Inflammatory macrophage (primary cell): ENCODE measurements at regions not wholly inside any gene's neighbourhood (a gene's known extent, or its start where the extent isn't known, plus 50 kb on each side); places are given as distances from the start of the nearest gene placed in this dataset.

Experiments used
- DNase-seq, 2 donors: peaks; one replicate each; pipeline ENCODE4 v3.0.0-alpha.2; 2020 to 2022

GRCh38 chr15:94004697-94005096, 226.7 kb upstream of the MCTP2 start:
- DNase-seq, result no peak

DNA sequence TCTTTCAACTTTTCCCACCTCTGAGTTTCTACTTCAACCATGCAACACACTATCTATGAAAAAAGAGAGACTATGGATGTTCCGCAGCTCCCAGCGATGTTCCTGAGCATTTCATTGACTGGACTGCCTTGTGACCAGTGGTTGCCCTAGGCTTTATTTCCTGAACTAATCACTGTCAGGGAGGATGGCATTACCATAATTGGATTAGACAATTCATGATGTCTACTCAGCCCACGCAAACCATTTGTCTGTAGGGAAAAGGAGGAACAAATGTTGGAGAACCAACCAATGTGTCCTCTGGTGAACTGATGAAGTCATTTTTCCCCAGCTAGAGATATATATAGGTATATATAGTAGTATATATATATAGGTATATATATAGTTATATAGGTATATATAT, 229.3 kb upstream of the MCTP2 start:
- DNase-seq, result peak; percentile 40 to 55

GRCh38 chr15:94001255-94001801, 230.0 kb upstream of the MCTP2 start:
- no peak for DNase-seq

DNA sequence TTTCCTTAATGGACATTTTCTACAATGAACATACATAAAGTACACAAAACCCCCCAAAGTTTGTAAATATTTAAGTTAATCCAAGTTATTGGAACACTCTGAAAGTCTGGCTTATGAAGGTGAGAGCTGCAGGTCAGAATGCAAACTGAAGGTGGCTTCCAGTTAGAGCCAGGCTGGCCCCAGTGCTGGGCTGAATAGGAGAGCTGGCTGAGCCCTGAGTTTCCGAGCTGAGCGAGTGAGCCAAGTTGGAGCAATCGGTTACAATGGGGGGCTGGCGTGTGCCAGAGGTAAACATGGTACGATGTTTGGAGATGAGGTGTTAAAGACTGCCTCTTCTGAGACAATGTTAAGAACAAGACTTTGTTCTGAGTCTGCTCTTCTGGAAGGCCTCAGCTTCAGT, 230.8 kb upstream of the MCTP2 start:
- DNase-seq, result no peak

DNA sequence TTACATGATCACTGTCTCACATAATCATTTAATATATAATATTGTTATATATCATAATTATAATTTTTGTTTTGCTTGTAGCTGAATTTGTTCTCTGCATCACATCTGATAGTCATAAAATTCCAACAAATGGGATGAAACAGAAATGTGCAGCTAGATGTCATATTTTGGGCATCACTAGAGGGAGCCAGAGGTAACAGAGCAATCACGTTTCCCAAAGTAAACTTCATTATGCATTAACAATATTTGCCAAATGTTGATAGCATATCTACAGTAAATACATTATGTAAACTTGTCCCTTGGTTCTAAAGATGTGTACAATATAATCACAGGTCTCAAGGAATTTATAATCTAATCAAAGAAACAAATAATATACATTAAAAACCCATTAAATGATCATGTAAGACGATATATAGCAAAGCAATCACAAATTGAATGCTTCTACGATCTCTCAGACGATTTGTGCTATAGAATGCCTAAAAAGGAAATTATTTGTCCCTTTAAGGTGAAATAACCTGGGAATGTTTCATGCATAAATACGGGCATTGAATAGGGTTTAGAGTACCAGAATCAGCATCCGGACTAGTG, 234.2 kb upstream of the MCTP2 start:
- peak; percentile 14 to 22 for DNase-seq

- no peak for DNase-seq
Observed at GRCh38 chr15:93989440-93989998, 241.8 kb upstream of the MCTP2 start.

GRCh38 chr15:93987068-93987467, 244.3 kb upstream of the MCTP2 start:
- DNase-seq, result no peak

- no peak for DNase-seq
Observed at GRCh38 chr15:93986400-93986984, 244.9 kb upstream of the MCTP2 start.

GRCh38 chr15:93985925-93986324, 245.4 kb upstream of the MCTP2 start:
- no peak for DNase-seq

DNA sequence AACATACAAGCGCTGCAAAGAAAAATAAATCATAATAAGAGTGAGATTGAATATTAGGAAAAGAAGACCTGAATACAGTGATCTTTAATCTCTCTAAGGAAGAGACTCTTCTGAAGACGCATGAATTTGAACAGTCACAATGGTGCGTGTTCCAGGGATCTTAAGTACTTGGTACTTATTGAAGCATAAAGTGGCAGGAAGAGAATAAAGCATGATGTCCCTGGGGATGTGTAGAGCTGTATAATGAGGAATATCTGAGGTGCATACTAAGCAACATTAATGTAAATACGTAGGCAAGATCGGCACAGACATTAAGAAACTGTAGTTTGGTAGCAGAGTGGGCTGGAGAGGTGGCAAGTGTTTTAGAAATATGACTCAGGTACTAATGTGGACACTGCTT, 246.2 kb upstream of the MCTP2 start:
- no peak for DNase-seq

DNA sequence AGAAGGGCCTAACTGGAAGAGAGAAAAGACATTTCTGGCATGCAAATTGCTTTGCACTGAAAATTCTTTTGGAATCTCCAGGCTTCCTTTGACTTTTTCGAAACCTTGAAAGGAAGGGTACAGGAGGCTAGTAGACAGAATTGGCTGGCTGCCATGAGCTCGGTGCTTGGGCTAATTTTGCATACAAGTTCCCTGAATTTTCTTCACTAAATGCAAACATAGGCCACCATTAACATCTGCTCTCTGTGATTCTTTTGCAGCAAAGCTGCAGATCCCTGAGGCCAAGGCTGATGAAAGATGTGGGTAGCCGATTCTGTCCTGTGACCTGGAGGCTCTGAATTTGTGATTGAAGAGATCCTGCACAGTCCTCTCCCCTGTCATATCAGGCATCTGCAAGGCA, 247.8 kb upstream of the MCTP2 start:
- no peak for DNase-seq

DNA sequence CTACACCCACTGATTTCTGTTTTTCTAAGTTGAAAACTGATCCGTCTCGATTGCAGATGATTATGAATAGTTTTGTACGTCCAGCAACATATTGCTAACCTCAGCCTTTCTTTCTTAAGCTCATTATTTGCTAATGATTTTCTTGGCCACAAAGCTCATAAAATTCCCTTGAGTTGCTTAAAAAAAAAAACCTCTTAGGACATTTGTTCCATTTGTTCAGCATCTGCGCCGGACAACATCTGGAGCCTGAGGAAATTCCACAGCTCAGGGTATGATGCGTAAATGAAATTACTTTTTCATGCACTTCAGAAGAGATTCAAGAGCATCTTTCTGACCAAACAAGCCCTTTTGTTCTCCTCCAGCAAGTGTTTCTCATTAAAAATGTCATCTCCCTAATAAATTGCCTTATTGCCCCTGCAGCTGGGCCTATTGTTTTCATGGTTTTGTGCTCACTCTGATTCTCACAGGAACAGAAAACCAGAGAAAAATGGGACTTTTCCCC, 249.1 kb upstream of the MCTP2 start:
- no peak for DNase-seq

- DNase-seq, result no peak
Observed at GRCh38 chr15:93981706-93982105, 249.7 kb upstream of the MCTP2 start.

DNA sequence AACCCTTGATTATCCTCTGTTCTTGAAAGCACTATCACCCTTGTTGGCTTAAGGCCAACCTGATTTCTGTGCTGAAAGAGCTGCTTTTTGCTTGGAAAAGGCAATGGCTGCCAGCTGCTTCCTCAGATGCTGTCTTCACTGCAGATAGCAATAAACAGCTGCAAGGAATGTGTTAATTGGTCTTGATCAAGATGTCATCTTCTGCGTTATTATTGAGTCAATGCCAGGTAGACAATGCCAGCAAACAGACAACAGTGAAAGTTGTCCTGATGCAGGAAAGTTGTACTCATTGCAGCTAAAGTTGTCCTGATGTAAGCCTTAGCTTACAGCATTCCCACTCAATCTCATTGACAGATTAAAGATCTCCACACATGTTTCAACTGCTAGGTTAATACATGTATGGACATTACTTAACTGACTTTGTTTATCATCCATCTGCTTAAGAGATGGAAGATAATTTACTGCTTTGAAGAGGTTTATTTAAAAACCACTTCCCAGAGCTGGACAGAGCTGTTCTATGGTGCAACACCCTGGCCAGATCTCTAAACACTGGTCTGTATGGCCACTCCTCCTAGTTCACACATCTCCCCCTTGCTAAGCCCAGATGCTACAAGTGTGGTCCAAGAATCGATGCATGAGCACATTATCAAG, 251.0 kb upstream of the MCTP2 start:
- no peak for DNase-seq

DNA sequence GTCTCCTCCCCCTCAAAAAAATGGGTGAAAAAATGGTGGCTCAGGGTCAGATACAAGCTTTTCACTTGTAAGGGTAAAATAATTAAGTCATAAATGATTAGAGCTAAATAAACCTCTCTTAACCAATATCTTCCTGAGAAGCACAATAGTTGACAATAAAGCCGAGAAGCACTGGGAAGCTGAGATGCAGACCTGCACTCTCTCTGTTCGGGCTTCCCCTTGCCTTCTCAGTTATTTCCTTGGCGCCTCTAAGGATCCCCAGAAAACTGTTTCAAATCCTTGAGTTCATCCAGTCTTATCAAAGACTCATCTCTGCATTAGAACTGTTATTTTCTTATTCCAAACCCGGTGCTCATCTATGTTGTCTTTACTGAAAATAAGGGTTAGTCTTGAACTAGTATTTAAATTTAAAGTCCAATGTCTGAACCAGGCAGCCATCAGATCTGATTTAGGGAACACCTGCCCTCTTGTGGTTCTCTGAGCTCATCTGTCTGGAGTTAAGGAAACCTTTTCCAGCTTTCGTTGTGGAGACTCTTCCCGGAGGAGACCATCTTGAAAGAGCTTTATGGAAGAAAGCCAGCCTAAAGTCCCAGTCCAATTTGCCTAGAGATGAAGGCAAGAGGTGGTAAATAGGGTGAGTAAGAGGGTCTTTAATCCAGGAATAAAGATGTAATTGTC, 256.4 kb upstream of the MCTP2 start:
- DNase-seq, result peak in 1 of 2 donors; percentile 21

- no peak for DNase-seq
Observed at GRCh38 chr15:93973287-93973686, 258.1 kb upstream of the MCTP2 start.

DNA sequence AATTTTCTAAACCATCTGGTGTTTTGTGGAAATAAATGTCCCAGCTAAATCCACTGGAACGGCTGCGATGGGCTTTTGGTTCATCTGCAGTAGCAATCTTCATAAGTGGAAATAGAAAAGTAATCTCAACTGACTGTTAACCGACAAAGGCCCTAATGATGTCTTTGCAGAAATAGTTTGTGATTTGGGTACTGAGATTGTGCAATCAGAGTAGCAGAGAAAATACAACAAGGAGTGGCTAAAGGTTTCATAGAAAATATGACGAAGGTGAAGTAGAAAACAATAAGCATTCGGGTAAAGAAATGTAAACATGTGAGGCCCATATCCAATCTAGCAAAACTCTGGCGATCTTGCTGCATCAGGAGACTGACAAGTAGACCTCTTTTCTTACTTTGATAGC, 262.6 kb upstream of the MCTP2 start:
- DNase-seq, result no peak

DNA sequence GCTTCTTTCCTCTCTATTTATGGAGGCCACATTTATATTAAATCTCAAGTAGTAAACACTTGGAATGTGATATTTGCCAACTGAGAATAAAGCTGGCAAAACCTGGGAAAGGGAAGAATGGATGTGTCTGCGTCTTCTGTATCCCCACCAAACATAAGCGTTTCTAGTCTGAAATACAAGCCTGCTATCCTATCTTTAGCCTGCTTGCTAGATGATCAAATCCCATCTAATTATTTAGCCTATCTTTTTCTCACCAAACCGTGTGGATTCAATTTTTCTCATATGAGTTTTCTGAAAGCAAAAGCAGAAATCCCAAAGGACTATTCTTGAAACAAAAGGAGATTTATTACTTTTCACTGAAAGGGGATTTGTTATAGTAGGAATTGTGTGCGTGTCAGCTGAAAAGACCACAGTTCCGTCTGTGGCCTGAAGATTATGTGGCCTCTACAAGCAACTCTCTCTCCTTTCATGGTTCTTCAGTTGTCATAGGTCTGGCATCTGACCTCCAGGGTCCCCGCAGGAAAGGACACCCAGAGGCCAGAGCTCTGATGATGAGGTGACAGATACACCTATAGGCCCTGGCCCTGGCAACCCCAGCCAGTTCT, 266.0 kb upstream of the MCTP2 start:
- no peak for DNase-seq

DNA sequence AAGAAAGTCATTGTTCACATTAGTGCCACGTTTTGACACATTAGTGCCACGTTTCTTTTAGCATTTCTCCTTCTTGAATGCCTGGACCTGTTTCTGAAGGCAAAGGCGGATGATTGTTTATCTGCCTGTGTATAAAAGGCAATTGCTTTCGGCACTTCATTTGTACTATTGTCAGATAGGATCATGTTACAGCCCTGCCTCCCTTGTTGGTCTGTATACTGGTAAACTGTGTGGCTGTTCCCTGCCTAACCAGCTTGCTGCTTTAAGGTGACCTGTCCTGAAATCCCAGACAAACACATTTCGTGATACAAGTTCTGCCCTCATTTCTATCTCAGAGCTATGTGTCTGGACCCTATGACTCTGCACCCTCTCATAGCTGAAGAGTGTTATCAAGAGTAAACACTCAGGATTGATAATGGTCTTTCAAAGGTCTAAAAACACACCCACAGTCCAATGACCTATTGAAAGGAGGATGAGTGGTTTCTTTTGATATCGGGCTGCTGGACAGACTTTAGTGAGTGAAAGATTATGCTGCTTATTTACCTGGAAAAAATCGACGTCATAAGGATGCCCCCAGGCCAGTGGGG, 276.3 kb upstream of the MCTP2 start:
- no peak for DNase-seq

- no peak for DNase-seq
Observed at GRCh38 chr15:93948726-93949125, 282.6 kb upstream of the MCTP2 start.

- no peak for DNase-seq
Observed at GRCh38 chr15:93943586-93943985, 287.8 kb upstream of the MCTP2 start.

DNA sequence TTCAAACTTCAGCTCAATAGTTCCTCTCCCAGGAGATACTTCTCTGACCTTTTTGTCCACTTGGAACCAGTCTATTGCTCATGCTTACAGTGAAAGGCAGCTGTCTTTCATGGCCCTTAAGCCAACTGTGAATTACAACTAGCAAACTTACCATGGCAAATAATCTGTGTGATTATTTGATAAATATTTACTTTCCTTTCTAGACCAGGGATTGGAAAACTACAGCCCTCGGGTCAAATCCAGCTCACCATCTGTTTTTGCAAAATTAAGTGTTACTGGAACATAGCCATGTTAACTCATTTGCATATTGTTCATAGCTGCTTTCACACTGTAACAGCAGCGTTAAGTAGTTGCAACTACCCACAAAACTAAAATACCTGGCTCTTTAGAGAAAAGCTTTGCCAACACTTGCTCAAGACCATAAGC, 289.1 kb upstream of the MCTP2 start:
- DNase-seq, result no peak
